Esophagus squamous epithelium (tissue), 5 donors: ENCODE measurements at regions not wholly inside any gene's neighbourhood (a gene's known extent, or its start where the extent isn't known, plus 50 kb on each side); places are given as distances from the start of the nearest gene placed in this dataset.
A peak's percentile ranks its signal among the peaks of the same experiment; 100 is the strongest.

ENCODE experiments used
- DNase-seq: peaks from one replicate; lab custom pipeline; 2025; lab: John Stamatoyannopoulos, UW
- H3K27ac ChIP-seq, 4 donors: fragments of 200-600 bp; sonication (generic); one replicate each; pipeline ENCODE4 v1.5.1; 2016 to 2019; ENCODE audit warnings: mild to moderate bottlenecking in 1 of 4
- H3K27me3 ChIP-seq, 4 donors: fragments of 200-600 bp; sonication (generic); 1 replicate in 3 of 4; 2 replicates in 1 of 4; pipeline versions ENCODE4 v1.5.1 to v1.6.0; 2017 to 2021; ENCODE audit warnings: antibody characterized with exemption in 1 of 4
- H3K36me3 ChIP-seq, 3 donors: fragments of 200-600 bp; sonication (generic); one replicate each; pipeline ENCODE4 v1.5.1; 2016 to 2019
- H3K4me1 ChIP-seq, 3 donors: fragments of 200-600 bp; sonication (generic); one replicate each; pipeline ENCODE4 v1.5.1; 2017 to 2019
- H3K4me3 ChIP-seq, 4 donors: fragments of 200-600 bp; sonication (generic); 1 replicate in 3 of 4; 2 replicates in 1 of 4; pipeline ENCODE4 v1.5.1; 2016 to 2019; ENCODE audit warnings: mild to moderate bottlenecking in 2 of 4, moderate library complexity in 1 of 4
- H3K9me3 ChIP-seq, 3 donors: fragments of 200-600 bp; sonication (generic); one replicate each; pipeline ENCODE4 v1.5.1; 2016 to 2019
- POLR2A ChIP-seq, 4 donors: fragments of 450-650 bp; IDR thresholded peaks; one replicate each; pipeline ENCODE4 v1.6.1; 2017; ENCODE audit warnings: antibody characterized with exemption in 4 of 4, mild to moderate bottlenecking in 4 of 4, moderate library complexity in 3 of 4
- WGBS, 2 donors: methylation state at CpG; one replicate each; pipeline ENCODE4 v1.1.5; 2018; 5-methylcytosine and 5-hydroxymethylcytosine counted together
- intact Hi-C: fragments of 100-400 bp; cut with DNase I; formaldehyde crosslinking; loops from one replicate; pipeline ENCODE4 v1.15.0; 2022
- TF ChIP-seq, protein P1 (sequence below), 6 experiments: fragments of 450-650 bp in 4 of 6; fragments of 200-600 bp in 2 of 6; sonication (generic) in 2 of 6; IDR thresholded peaks; one replicate each; pipeline ENCODE4 v1.5.1; 2016 to 2019; ENCODE audit warnings: antibody characterized with exemption in 6 of 6, mild to moderate bottlenecking in 4 of 6, moderate library complexity in 4 of 6
- donor health status: DM: yes; HTN: yes; CAD: no.

DNA sequence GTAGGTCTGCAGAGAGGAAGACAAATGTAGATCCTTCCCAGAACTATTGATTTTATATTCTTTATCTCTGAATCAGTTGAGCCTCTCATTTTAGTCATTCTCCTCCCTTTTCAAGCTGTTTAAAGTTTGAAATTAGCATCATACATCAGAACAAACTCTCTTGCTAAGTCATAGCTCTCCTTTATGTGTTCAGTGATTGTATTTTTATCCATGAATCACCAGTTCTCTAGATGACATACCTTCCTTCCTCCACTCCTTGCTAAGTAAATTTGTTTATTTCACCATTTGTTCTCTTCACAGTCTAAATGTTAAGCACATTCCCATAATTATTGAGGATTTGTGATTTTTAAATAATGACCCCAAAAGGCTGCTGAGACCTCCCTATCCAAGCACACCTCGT, 63.5 kb upstream of the RAPGEF4 start:
- Histone ChIP-seq H3K9me3 (peaks cover 0 to 10% (median 0%) of the 10 kb centered on the region in 3 donors), H3K27ac (no peak overlapping the region), H3K36me3 (no peaks in the 10 kb centered on the region), H3K4me3 (no peak overlapping the region), H3K4me1 (peaks cover 0 to 1% (median 1%) of the 10 kb centered on the region in 3 donors), H3K27me3 (no peaks in the 10 kb centered on the region)
- intact Hi-C loops = no loop called here
- DNase-seq = no peak
- WGBS, 2 donors = 48 to 63% methylated on average over 1 of the region's 1 CpG
- no peak for TF ChIP-seq POLR2A (IDR thresholded peaks at IDR 0.05)
- TF ChIP-seq, protein P1, sequence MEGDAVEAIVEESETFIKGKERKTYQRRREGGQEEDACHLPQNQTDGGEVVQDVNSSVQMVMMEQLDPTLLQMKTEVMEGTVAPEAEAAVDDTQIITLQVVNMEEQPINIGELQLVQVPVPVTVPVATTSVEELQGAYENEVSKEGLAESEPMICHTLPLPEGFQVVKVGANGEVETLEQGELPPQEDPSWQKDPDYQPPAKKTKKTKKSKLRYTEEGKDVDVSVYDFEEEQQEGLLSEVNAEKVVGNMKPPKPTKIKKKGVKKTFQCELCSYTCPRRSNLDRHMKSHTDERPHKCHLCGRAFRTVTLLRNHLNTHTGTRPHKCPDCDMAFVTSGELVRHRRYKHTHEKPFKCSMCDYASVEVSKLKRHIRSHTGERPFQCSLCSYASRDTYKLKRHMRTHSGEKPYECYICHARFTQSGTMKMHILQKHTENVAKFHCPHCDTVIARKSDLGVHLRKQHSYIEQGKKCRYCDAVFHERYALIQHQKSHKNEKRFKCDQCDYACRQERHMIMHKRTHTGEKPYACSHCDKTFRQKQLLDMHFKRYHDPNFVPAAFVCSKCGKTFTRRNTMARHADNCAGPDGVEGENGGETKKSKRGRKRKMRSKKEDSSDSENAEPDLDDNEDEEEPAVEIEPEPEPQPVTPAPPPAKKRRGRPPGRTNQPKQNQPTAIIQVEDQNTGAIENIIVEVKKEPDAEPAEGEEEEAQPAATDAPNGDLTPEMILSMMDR (IDR thresholded peaks at IDR 0.05) = no peak

- H3K9me3 ChIP-seq = peaks cover 0 to 10% (median 0%) of the 10 kb centered on the region in 3 donors
- H3K27me3 ChIP-seq = no peaks in the 10 kb centered on the region
- DNase-seq = no peak
- no peaks in the 10 kb centered on the region for H3K36me3 ChIP-seq
- TF ChIP-seq POLR2A (IDR thresholded peaks at IDR 0.05) = no peak
- TF ChIP-seq, protein P1 (IDR thresholded peaks at IDR 0.05) = no peak
- WGBS, 2 donors = 64 to 73% methylated on average over 6 of the region's 6 CpGs
- H3K4me3 ChIP-seq = no peak overlapping the region
- peaks cover 0 to 9% (median 4%) of the 10 kb centered on the region in 3 donors for H3K4me1 ChIP-seq
- intact Hi-C loops = no loop called here
- no peak overlapping the region for H3K27ac ChIP-seq
Observed at GRCh38 chr2:172673056-172673683, 62.5 kb upstream of the RAPGEF4 start.

DNA sequence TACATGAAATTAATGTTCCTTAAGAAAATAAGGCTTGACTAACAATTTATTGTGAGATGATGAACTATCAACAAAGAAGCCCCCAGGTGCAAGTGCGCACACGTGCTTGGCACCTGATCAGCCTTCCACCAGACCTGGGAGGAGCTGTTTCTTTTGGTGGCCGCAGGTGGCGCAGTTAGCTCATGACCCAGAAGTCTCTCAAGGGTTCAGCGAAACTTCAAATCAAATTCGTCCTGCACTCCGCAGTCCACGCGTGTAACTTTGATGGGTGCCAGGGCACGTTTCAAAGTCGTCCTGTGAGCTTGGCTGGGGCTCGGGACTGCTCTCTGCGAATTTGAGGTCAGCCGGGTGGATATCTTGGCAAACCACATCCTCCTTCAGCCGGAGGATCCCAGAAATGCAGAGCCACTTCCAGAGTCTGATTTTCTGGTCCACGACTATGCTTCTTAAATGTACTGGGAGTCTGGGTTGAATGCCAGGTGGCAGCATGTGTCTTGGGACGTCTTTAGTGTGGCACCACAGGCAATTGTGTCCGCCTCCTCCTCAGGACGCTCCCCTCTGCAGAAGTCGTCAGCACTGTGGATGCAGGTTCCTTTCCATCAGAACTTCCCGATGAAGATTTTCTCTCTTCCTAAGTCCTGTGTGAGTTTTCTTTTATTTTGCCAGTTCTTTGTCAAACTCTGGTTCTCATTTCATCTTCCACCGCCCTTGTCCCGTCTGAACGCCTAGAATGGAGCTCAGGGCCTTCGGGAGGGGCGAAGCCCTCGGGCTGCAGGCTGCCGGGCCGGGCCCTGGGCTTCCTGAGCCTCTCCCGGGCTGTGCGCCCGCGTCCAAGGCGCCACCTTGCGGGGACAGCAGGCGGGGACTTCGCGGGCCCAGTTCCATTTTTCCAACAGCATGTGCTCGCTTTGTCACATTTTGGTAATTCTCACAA, 61.3 kb upstream of the RAPGEF4 start:
- peaks cover 0 to 9% (median 4%) of the 10 kb centered on the region in 3 donors for H3K4me1 ChIP-seq
- WGBS, 2 donors = 56 to 66% methylated on average over 24 to 36 of the region's 39 CpGs
- H3K27ac ChIP-seq = no peak overlapping the region
- H3K36me3 ChIP-seq = no peaks in the 10 kb centered on the region
- no peak for DNase-seq
- no peak for TF ChIP-seq POLR2A (IDR thresholded peaks at IDR 0.05)
- TF ChIP-seq, protein P1 (IDR thresholded peaks at IDR 0.05) = peak in 3 of 6 experiments; percentile 10 to 25 (median 20)
- no peak overlapping the region for H3K4me3 ChIP-seq
- peaks cover 0 to 10% (median 0%) of the 10 kb centered on the region in 3 donors for H3K9me3 ChIP-seq
- intact Hi-C loops = no loop called here
- H3K27me3 ChIP-seq = no peaks in the 10 kb centered on the region

GRCh38 chr2:172674968-172675303, 60.7 kb upstream of the RAPGEF4 start:
- H3K27ac ChIP-seq = no peak overlapping the region
- peaks cover 0 to 9% (median 4%) of the 10 kb centered on the region in 3 donors for H3K4me1 ChIP-seq
- no peak overlapping the region for H3K4me3 ChIP-seq
- H3K27me3 ChIP-seq = no peaks in the 10 kb centered on the region
- WGBS, 2 donors = 74 to 79% methylated on average over 3 of the region's 3 CpGs
- no peaks in the 10 kb centered on the region for H3K36me3 ChIP-seq
- intact Hi-C loops = no loop called here
- no peak for DNase-seq
- H3K9me3 ChIP-seq = peaks cover 0 to 10% (median 0%) of the 10 kb centered on the region in 3 donors
- TF ChIP-seq POLR2A (IDR thresholded peaks at IDR 0.05) = no peak
- TF ChIP-seq, protein P1 (IDR thresholded peaks at IDR 0.05) = no peak

- no peak for DNase-seq
- TF ChIP-seq, protein P1 (IDR thresholded peaks at IDR 0.05) = no peak
- no peak for TF ChIP-seq POLR2A (IDR thresholded peaks at IDR 0.05)
- H3K9me3 ChIP-seq = peaks cover 0 to 10% (median 0%) of the 10 kb centered on the region in 3 donors
- no peaks in the 10 kb centered on the region for H3K27me3 ChIP-seq
- H3K4me1 ChIP-seq = peaks cover 0 to 9% (median 4%) of the 10 kb centered on the region in 3 donors
- H3K36me3 ChIP-seq = no peaks in the 10 kb centered on the region
- intact Hi-C loops = no loop called here
- no peak overlapping the region for H3K27ac ChIP-seq
- no peak overlapping the region for H3K4me3 ChIP-seq
Observed at GRCh38 chr2:172677363-172677762, 58.3 kb upstream of the RAPGEF4 start.
